IMR-90 (cell line): ENCODE measurements at regions not wholly inside any gene's neighbourhood (a gene's known extent, or its start where the extent isn't known, plus 50 kb on each side); places are given as distances from the start of the nearest gene placed in this dataset.

Experiments used
- ATAC-seq: fragments of 200-7000 bp; cut with Tn5 transposase; 2 replicates; pipeline ENCODE4 v1.9.1; 2020; ENCODE audit warnings: low read depth, mild to moderate bottlenecking, moderate library complexity
- BruUV-seq: library from RNA; stranded (reverse); fragments of 400-500 nt; replicated peaks from 2 replicates; lab custom pipeline; 2021; lab: Mats Ljungman, UMichigan
- CTCF ChIA-PET: fragments of 300-600 bp; formaldehyde crosslinking; extraction: SDS; loops from one replicate; lab custom pipeline; 2021; ENCODE audit warnings: antibody characterized with exemption; lab: Yijun Ruan, JAX
- POLR2A ChIA-PET: fragments of 300-600 bp; sonication (Branson Sonifier 250); formaldehyde crosslinking; loops from one replicate; lab custom pipeline; 2022; ENCODE audit warnings: antibody characterized with exemption; ENCODE audit not compliant: unreplicated experiment; lab: Charles Lee
- DNase-seq: peaks from one replicate; pipeline ENCODE4 v3.0.0; 2013
- H2AFZ ChIP-seq: replicated peaks from 2 replicates; pipeline ENCODE3; 2013; ENCODE audit warnings: low read length, mild to moderate bottlenecking; ENCODE audit not compliant: poor library complexity
- H2AK5ac ChIP-seq: 2 replicates; pipeline ENCODE4 v1.6.1; 2013; ENCODE audit warnings: low read depth, low read length, inconsistent platforms
- H2AK9ac ChIP-seq: replicated peaks from 2 replicates; pipeline ENCODE3; 2013; ENCODE audit warnings: mild to moderate bottlenecking, low read depth, low read length, moderate library complexity; ENCODE audit not compliant: poor library complexity
- H2BK120ac ChIP-seq: 2 replicates; pipeline ENCODE4 v1.6.1; 2013; ENCODE audit warnings: low read depth, low read length, inconsistent platforms
- H2BK15ac ChIP-seq: 3 replicates; pipeline ENCODE4 v1.6.1; 2013; ENCODE audit warnings: low read depth, low read length, inconsistent platforms
- H2BK20ac ChIP-seq: 2 replicates; pipeline ENCODE4 v1.6.1; 2013; ENCODE audit warnings: low read depth, mild to moderate bottlenecking, inconsistent platforms, low read length, moderate library complexity
- H2BK5ac ChIP-seq: 2 replicates; pipeline ENCODE4 v1.6.1; 2013; ENCODE audit warnings: mild to moderate bottlenecking, low read depth, low read length, inconsistent platforms; ENCODE audit not compliant: poor library complexity, severe bottlenecking
- H3K14ac ChIP-seq: replicated peaks from 2 replicates; pipeline ENCODE4 v1.6.1; 2013; ENCODE audit warnings: low read depth, low read length, inconsistent platforms
- H3K18ac ChIP-seq: 2 replicates; pipeline ENCODE4 v1.6.1; 2013; ENCODE audit warnings: low read depth, low read length, control low read depth
- H3K23ac ChIP-seq: 2 replicates; pipeline ENCODE4 v1.6.1; 2013; ENCODE audit warnings: low read depth, low read length, inconsistent platforms
- H3K27ac ChIP-seq: 2 replicates; pipeline ENCODE4 v1.5.1; 2013; ENCODE audit warnings: mild to moderate bottlenecking, control low read depth, low read length; ENCODE audit not compliant: insufficient read depth
- H3K27me3 ChIP-seq: 2 replicates; pipeline ENCODE4 v1.6.1; 2013; ENCODE audit warnings: low read length; ENCODE audit not compliant: control insufficient read depth, insufficient read depth
- H3K36me3 ChIP-seq: 2 replicates; pipeline ENCODE4 v1.6.1; 2013; ENCODE audit warnings: low read length, mixed read lengths; ENCODE audit not compliant: control insufficient read depth, insufficient read depth
- H3K4ac ChIP-seq: 2 replicates; pipeline ENCODE4 v1.6.1; 2013; ENCODE audit warnings: low read depth, low read length, inconsistent platforms
- H3K4me1 ChIP-seq: 2 replicates; pipeline ENCODE4 v1.6.1; 2013; ENCODE audit warnings: low read length, mixed read lengths; ENCODE audit not compliant: control insufficient read depth, insufficient read depth
- H3K4me2 ChIP-seq: 2 replicates; pipeline ENCODE4 v1.6.1; 2013; ENCODE audit warnings: low read depth, mild to moderate bottlenecking, control low read depth, low read length, moderate library complexity
- H3K4me3 ChIP-seq: 2 replicates; pipeline ENCODE4 v1.5.1; 2013; ENCODE audit warnings: low read depth, mild to moderate bottlenecking, control low read depth, low read length, moderate library complexity; ENCODE audit not compliant: insufficient read depth
- H3K56ac ChIP-seq: 2 replicates; pipeline ENCODE4 v1.6.1; 2013; ENCODE audit warnings: low read length, inconsistent platforms; ENCODE audit not compliant: insufficient read depth; ENCODE audit errors: extremely low read depth
- H3K79me1 ChIP-seq, 2 experiments: 2 replicates each; pipeline ENCODE4 v1.6.1; 2013; ENCODE audit warnings: low read length in 2 of 2, inconsistent platforms in 1 of 2, low read depth in 1 of 2
- H3K9ac ChIP-seq: 2 replicates; pipeline ENCODE4 v1.6.1; 2013; ENCODE audit warnings: low read depth, low read length, control low read depth
- H3K9me1 ChIP-seq: 2 replicates; pipeline ENCODE4 v1.6.1; 2013; ENCODE audit warnings: low read length, inconsistent platforms; ENCODE audit not compliant: insufficient read depth
- H3K9me3 ChIP-seq: 2 replicates; pipeline ENCODE4 v1.6.1; 2013; ENCODE audit warnings: low read length; ENCODE audit not compliant: control insufficient read depth, insufficient read depth
- H4K20me1 ChIP-seq: 2 replicates; pipeline ENCODE4 v1.6.1; 2013; ENCODE audit warnings: low read length, inconsistent platforms; ENCODE audit not compliant: insufficient read depth
- H4K5ac ChIP-seq: 2 replicates; pipeline ENCODE4 v1.6.1; 2013; ENCODE audit warnings: mild to moderate bottlenecking, low read depth, low read length, control low read depth
- H4K8ac ChIP-seq, 2 experiments: 2 replicates each; pipeline ENCODE4 v1.6.1; 2013; ENCODE audit warnings: low read depth in 2 of 2, low read length in 2 of 2, control low read depth in 1 of 2, inconsistent platforms in 1 of 2
- H4K91ac ChIP-seq: 2 replicates; pipeline ENCODE4 v1.6.1; 2013; ENCODE audit warnings: low read depth, low read length, inconsistent platforms; ENCODE audit not compliant: insufficient read depth
- CEBPB ChIP-seq: IDR thresholded peaks from 2 replicates; pipeline ENCODE4 v1.6.1; 2012; ENCODE audit warnings: low read depth, low read length, improper control_type of control experiment
- CHD1 ChIP-seq: IDR thresholded peaks from 2 replicates; pipeline ENCODE4 v1.6.1; 2012; ENCODE audit warnings: low read depth, low read length, improper control_type of control experiment
- FOS ChIP-seq: fragments of 150-350 bp; IDR thresholded peaks from 2 replicates; pipeline ENCODE4 v1.6.1; 2016; ENCODE audit warnings: low read depth, low read length
- MAZ ChIP-seq: IDR thresholded peaks from 2 replicates; pipeline ENCODE4 v1.6.1; 2012; ENCODE audit warnings: low read depth, mild to moderate bottlenecking, low read length, improper control_type of control experiment, moderate library complexity, borderline replicate concordance
- NFE2L2 ChIP-seq: fragments of 150-350 bp; IDR thresholded peaks from 2 replicates; pipeline ENCODE4 v1.6.1; 2016; ENCODE audit warnings: low read depth, mild to moderate bottlenecking, low read length
- RAD21 ChIP-seq: IDR thresholded peaks from 2 replicates; pipeline ENCODE4 v1.6.1; 2012; ENCODE audit warnings: low read length, improper control_type of control experiment
- RCOR1 ChIP-seq: IDR thresholded peaks from 2 replicates; pipeline ENCODE4 v1.6.1; 2012; ENCODE audit warnings: mild to moderate bottlenecking, low read length, improper control_type of control experiment; ENCODE audit not compliant: insufficient replicate concordance
- RFX5 ChIP-seq: IDR thresholded peaks from 2 replicates; pipeline ENCODE4 v1.8.0; 2012; ENCODE audit warnings: low read depth, mild to moderate bottlenecking, low read length, moderate library complexity
- WGBS, 2 experiments: methylation state at CpG; one replicate each; pipeline versions ENCODE4 v1.1.5 to v1.1.7; 2013; ENCODE audit warnings: missing lambda C conversion rate in 2 of 2; ENCODE audit not compliant: insufficient read length in 1 of 2; ENCODE audit errors: extremely low coverage in 2 of 2; 5-methylcytosine and 5-hydroxymethylcytosine counted together
- dilution Hi-C: fragments of 300-500 bp; cut with HindIII; formaldehyde crosslinking; loops from one replicate; pipeline ENCODE4 v1.14.3; 2018; ENCODE audit warnings: low sequenced_read_pairs; ENCODE audit not compliant: unreplicated experiment
- in situ Hi-C: fragments of 300-500 bp; cut with MboI; formaldehyde crosslinking; loops from 3 replicates; pipeline ENCODE4 v1.14.3; 2019; ENCODE audit warnings: low sequenced_read_pairs, inconsistent platforms, mixed read lengths
- intact Hi-C: fragments of 100-400 bp; cut with micrococcal nuclease; formaldehyde crosslinking; loops from 2 replicates; pipeline ENCODE4 v1.10.0; 2022

- DNase-seq (peak; percentile 87), ATAC-seq (peak; percentile 99)
- H2AK9ac ChIP-seq, result no peak overlapping the region
- in situ Hi-C loops, result no loop called here
- dilution Hi-C loops, result no loop called here
- ChIA-PET POLR2A (interaction anchor here (0.5 kb wide), 1 partner anchor 9 kb away, joined by 6 read pairs; no protein-coding TSS in a partner anchor), CTCF (no interaction called here)
- no peaks in the 10 kb centered on the region for H3K36me3 ChIP-seq
- no peak overlapping the region for H2BK20ac ChIP-seq
- no TSS peak for BruUV-seq
- peaks cover 3% of the 10 kb centered on the region; the same call in 1 of the 2 replicates for H3K9me3 ChIP-seq
- no peak overlapping the region for H3K14ac ChIP-seq
- H3K4me1 ChIP-seq, result no peaks in the 10 kb centered on the region
- no peaks in the 10 kb centered on the region for H3K27me3 ChIP-seq
- H2BK15ac ChIP-seq, result no peak overlapping the region
- TF ChIP-seq CHD1 (no peak), RAD21 (peak; percentile 16), MAZ (no peak), CEBPB (no peak), FOS (no peak), RCOR1 (no peak), NFE2L2 (no peak), RFX5 (no peak)
- H3K27ac ChIP-seq, result no peak overlapping the region
- H3K56ac ChIP-seq, result no peak overlapping the region
- WGBS, 2 experiments, result no CpG with 5 or more reads among the region's 1 CpG
- H4K20me1 ChIP-seq, result no peaks in the 10 kb centered on the region
- no peak overlapping the region for H4K91ac ChIP-seq
- H2AFZ ChIP-seq, result peak overlapping the region; percentile 4
- H2AK5ac ChIP-seq, result no peak overlapping the region
- intact Hi-C loops, result no loop called here
- H3K4me3 ChIP-seq, result no peak overlapping the region
- H4K8ac ChIP-seq, result no peak overlapping the region
- H3K18ac ChIP-seq, result no peak overlapping the region
- no peaks in the 10 kb centered on the region for H3K9me1 ChIP-seq
- no peak overlapping the region for H4K5ac ChIP-seq
- no peak overlapping the region for H3K4ac ChIP-seq
- no peak overlapping the region for H2BK5ac ChIP-seq
- no peak overlapping the region for H3K9ac ChIP-seq
- H3K79me1 ChIP-seq, result no peaks in the 10 kb centered on the region
- H2BK120ac ChIP-seq, result no peak overlapping the region
- H3K23ac ChIP-seq, result no peak overlapping the region
- H3K4me2 ChIP-seq, result no peak overlapping the region
Measured at GRCh38 chr9:80968611-80969010, 720.7 kb downstream of the TLE1 start.
